ENCODE measurements at regions not wholly inside any gene's neighbourhood (a gene's known extent, or its start where the extent isn't known, plus 50 kb on each side); places are given as distances from the start of the nearest gene placed in this dataset.

DNA sequence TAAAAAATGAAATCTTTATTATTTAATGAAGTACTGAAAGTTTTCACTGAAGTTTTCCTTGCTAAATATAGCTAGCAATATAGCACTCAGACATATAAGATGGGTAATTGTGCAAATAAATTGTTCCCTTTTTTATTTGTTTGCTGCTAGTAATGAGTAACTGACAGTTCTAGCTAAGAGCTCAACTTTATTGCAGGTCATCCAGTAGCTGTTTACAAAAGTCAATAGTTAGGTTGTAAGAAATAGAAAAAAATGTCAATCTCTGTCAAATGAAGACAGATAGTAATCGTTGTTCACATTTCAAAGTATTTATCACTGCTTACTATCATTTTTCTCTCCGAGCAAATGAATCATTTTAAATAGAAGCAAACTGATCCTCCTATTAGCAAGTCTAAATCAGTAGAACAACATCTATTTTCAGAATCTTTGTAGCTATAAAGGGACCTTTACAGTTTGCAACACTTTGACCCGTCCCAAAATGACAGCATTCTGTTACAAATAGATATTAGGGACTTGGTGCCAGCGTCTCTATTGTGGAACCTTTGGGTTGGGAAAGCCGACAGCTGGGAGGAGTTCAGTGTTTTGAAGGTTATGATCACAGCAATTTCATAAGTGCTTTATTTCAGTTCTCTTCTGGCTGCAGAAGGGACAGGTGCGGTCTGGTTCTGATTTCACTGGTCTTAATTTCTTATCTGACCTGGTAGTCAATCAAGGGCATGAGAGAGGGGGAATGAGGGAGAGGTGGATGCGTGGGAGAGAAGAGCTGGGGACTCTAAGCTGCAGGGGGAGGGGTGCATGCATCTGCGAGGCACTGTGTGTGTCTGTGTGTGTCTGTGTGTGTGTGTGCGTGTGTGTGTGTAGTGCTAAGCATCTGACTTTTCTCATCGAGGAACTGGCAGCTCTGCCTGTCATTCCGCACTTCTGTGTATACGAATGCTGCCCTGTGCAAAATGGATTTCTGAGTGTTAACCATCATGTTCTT is 227.9 kb upstream of the PITX2 start:
- Mint-ChIP-seq H3K36me3 (ENCODE audit: low read depth, unreplicated experiment) (no peaks in the 10 kb centered on the region), H3K4me3 (ENCODE audit: unreplicated experiment) (no peak overlapping the region), H3K9me3 (ENCODE audit: unreplicated experiment) (no peaks in the 10 kb centered on the region), H3K4me1 (ENCODE audit: unreplicated experiment) (no peaks in the 10 kb centered on the region), H3K27me3 (ENCODE audit: unreplicated experiment) (peaks cover 2% of the 10 kb centered on the region), H3K27ac (ENCODE audit: unreplicated experiment) (no peak overlapping the region)
- TF ChIP-seq CTCF (IDR thresholded peaks at IDR 0.05; ENCODE audit: unreplicated experiment) = no peak
- no peak for DNase-seq (ENCODE audit: low spot score)

GRCh38 chr4:110851989-110852388 is 229.1 kb upstream of the PITX2 start:
- Mint-ChIP-seq H3K4me1 (ENCODE audit: unreplicated experiment) (no peaks in the 10 kb centered on the region), H3K27ac (ENCODE audit: unreplicated experiment) (no peak overlapping the region), H3K9me3 (ENCODE audit: unreplicated experiment) (no peaks in the 10 kb centered on the region), H3K27me3 (ENCODE audit: unreplicated experiment) (peaks cover 2% of the 10 kb centered on the region), H3K4me3 (ENCODE audit: unreplicated experiment) (no peak overlapping the region), H3K36me3 (ENCODE audit: low read depth, unreplicated experiment) (no peaks in the 10 kb centered on the region)
- no peak for DNase-seq (ENCODE audit: low spot score)
- no peak for TF ChIP-seq CTCF (IDR thresholded peaks at IDR 0.05; ENCODE audit: unreplicated experiment)

GRCh38 chr4:110852793-110853192 is 229.9 kb upstream of the PITX2 start:
- H3K9me3 Mint-ChIP-seq (ENCODE audit: unreplicated experiment) = no peaks in the 10 kb centered on the region
- no peaks in the 10 kb centered on the region for H3K4me1 Mint-ChIP-seq (ENCODE audit: unreplicated experiment)

DNA sequence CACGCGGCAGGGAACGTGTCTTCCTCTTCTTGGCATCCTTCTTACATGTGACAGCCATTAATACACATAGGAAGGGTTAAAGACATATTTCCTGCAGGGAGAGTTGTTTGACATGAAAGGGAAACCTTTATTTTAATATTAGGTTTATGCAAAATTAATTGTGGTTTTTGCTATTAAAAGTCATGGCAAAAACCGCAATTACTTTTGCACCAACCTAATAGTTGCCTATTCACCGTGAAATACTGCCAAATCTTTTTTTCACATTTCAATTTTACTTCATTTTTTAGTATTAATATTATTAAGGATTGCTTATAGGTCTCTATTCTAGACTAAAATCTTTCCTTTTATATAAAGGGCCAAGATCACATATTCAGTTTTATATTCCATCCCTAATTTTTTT is 230.4 kb upstream of the PITX2 start:
- Mint-ChIP-seq H3K27me3 (ENCODE audit: unreplicated experiment) (no peaks in the 10 kb centered on the region), H3K4me1 (ENCODE audit: unreplicated experiment) (no peaks in the 10 kb centered on the region), H3K9me3 (ENCODE audit: unreplicated experiment) (no peaks in the 10 kb centered on the region), H3K27ac (ENCODE audit: unreplicated experiment) (no peak overlapping the region), H3K36me3 (ENCODE audit: low read depth, unreplicated experiment) (no peaks in the 10 kb centered on the region), H3K4me3 (ENCODE audit: unreplicated experiment) (no peak overlapping the region)
- no peak for TF ChIP-seq CTCF (IDR thresholded peaks at IDR 0.05; ENCODE audit: unreplicated experiment)
- no peak for DNase-seq (ENCODE audit: low spot score)

More at GRCh38 chr4:110852793-110853192, 229.9 kb upstream of the PITX2 start:
- no peaks in the 10 kb centered on the region for H3K36me3 Mint-ChIP-seq (ENCODE audit: low read depth, unreplicated experiment)
- no peak for TF ChIP-seq CTCF (IDR thresholded peaks at IDR 0.05; ENCODE audit: unreplicated experiment)
- H3K4me3 Mint-ChIP-seq (ENCODE audit: unreplicated experiment) = no peak overlapping the region
- H3K27me3 Mint-ChIP-seq (ENCODE audit: unreplicated experiment) = peaks cover 2% of the 10 kb centered on the region
- no peak overlapping the region for H3K27ac Mint-ChIP-seq (ENCODE audit: unreplicated experiment)
- no peak for DNase-seq (ENCODE audit: low spot score)

DNA sequence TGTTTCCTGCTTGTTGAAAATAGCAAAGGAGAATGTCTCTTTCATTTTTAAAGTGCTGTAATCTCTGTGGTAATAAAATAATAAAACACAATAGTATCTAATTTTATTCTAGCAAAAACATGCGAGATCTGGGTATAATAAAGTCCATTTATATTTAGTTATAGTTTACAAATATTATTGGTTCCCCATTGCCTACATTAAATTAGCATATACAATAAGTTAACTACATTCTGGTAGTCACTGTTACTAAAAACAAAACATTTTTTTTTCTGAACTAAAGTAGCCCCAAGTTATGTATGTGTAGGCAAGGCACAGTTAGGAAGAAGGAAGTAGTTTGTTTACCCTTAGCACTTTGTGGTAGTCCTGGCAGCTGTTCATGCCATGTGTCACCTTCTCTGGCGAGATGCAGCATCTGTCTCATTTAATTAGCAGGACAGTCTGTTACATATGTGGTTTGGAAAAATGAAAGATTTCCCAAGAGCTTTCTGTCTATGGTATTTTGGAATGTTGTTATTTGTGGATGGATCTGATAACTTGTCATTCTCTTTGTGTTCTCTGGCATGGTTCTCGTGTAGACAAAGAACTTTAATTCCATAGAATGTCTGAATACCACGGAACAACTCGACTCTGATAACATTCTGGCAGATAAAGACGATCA is 231.3 kb upstream of the PITX2 start:
- no peak for DNase-seq (ENCODE audit: low spot score)
- no peaks in the 10 kb centered on the region for H3K4me1 Mint-ChIP-seq (ENCODE audit: unreplicated experiment)
- no peaks in the 10 kb centered on the region for H3K36me3 Mint-ChIP-seq (ENCODE audit: low read depth, unreplicated experiment)
- TF ChIP-seq CTCF (IDR thresholded peaks at IDR 0.05; ENCODE audit: unreplicated experiment) = no peak
- H3K27me3 Mint-ChIP-seq (ENCODE audit: unreplicated experiment) = no peaks in the 10 kb centered on the region
- no peak overlapping the region for H3K27ac Mint-ChIP-seq (ENCODE audit: unreplicated experiment)
- H3K4me3 Mint-ChIP-seq (ENCODE audit: unreplicated experiment) = no peak overlapping the region
- H3K9me3 Mint-ChIP-seq (ENCODE audit: unreplicated experiment) = no peaks in the 10 kb centered on the region
